ENCODE measurements at regions not wholly inside any gene's neighbourhood (a gene's known extent, or its start where the extent isn't known, plus 50 kb on each side); places are given as distances from the start of the nearest gene placed in this dataset.

- peak; percentile 27 for DNase-seq
Observed at GRCh38 chr4:177574446-177574845, 132.2 kb upstream of the AGA start.

- DNase-seq = no peak
Observed at GRCh38 chr4:177579649-177580048, 137.4 kb upstream of the AGA start.

- DNase-seq = no peak
Observed at GRCh38 chr4:177582992-177583391, 140.8 kb upstream of the AGA start.

- DNase-seq = no peak
Observed at GRCh38 chr4:177587989-177588388, 145.8 kb upstream of the AGA start.

GRCh38 chr4:177595386-177595785 lies 153.1 kb upstream of the AGA start:
- DNase-seq = no peak

- peak; percentile 41 for DNase-seq
Observed at GRCh38 chr4:177596035-177596434, 153.8 kb upstream of the AGA start.

GRCh38 chr4:177596991-177597390 lies 154.8 kb upstream of the AGA start:
- no peak for DNase-seq

GRCh38 chr4:177605252-177605651 lies 163.0 kb upstream of the AGA start:
- no peak for DNase-seq

GRCh38 chr4:177607111-177607573 lies 164.9 kb upstream of the AGA start:
- no peak for DNase-seq

GRCh38 chr4:177611974-177612664 lies 169.9 kb upstream of the AGA start:
- DNase-seq = no peak

GRCh38 chr4:177612684-177613083 lies 170.4 kb upstream of the AGA start:
- DNase-seq = no peak

- DNase-seq = no peak
Observed at GRCh38 chr4:177632481-177632880, 190.2 kb upstream of the AGA start.

GRCh38 chr4:177638871-177639270 lies 196.6 kb upstream of the AGA start:
- DNase-seq = no peak

- no peak for DNase-seq
Observed at GRCh38 chr4:177640864-177641263, 198.6 kb upstream of the AGA start.

GRCh38 chr4:177660223-177660622 lies 218.0 kb upstream of the AGA start:
- DNase-seq = no peak

GRCh38 chr4:177667687-177668086 lies 225.4 kb upstream of the AGA start:
- DNase-seq = no peak

GRCh38 chr4:177671387-177671786 lies 229.2 kb upstream of the AGA start:
- DNase-seq = no peak

GRCh38 chr4:177671845-177672244 lies 229.6 kb upstream of the AGA start:
- DNase-seq = no peak

- no peak for DNase-seq
Observed at GRCh38 chr4:177673985-177674489, 231.8 kb upstream of the AGA start.

GRCh38 chr4:177680308-177680707 lies 238.1 kb upstream of the AGA start:
- no peak for DNase-seq

- no peak for DNase-seq
Observed at GRCh38 chr4:177681902-177682301, 239.7 kb upstream of the AGA start.

- DNase-seq = no peak
Observed at GRCh38 chr4:177687117-177687516, 244.9 kb upstream of the AGA start.

- no peak for DNase-seq
Observed at GRCh38 chr4:177692907-177693306, 250.7 kb upstream of the AGA start.

- DNase-seq = no peak
Observed at GRCh38 chr4:177696438-177696966, 254.3 kb upstream of the AGA start.

Data from NCI-H226 (cell line).